Muscle layer of colon (tissue), 2 donors: ENCODE measurements at regions not wholly inside any gene's neighbourhood (a gene's known extent, or its start where the extent isn't known, plus 50 kb on each side); places are given as distances from the start of the nearest gene placed in this dataset.

Experiments used
- H3K27ac ChIP-seq: one replicate; pipeline ENCODE4 v1.7.0; 2013; ENCODE audit warnings: low read depth, mild to moderate bottlenecking, low read length, moderate library complexity
- H3K27me3 ChIP-seq, 2 donors: one replicate each; pipeline ENCODE4 v1.7.0; 2013; ENCODE audit warnings: low read length in 2 of 2, mild to moderate bottlenecking in 2 of 2; ENCODE audit not compliant: insufficient read depth in 2 of 2, control insufficient read depth in 1 of 2
- H3K36me3 ChIP-seq: one replicate; pipeline ENCODE4 v1.7.0; 2013; ENCODE audit warnings: mild to moderate bottlenecking, low read length; ENCODE audit not compliant: insufficient read depth
- H3K4me1 ChIP-seq: one replicate; pipeline ENCODE4 v1.7.0; 2013; ENCODE audit warnings: mild to moderate bottlenecking, low read length; ENCODE audit not compliant: insufficient read depth
- H3K4me3 ChIP-seq, 2 donors: one replicate each; pipeline ENCODE4 v1.7.0; 2013; ENCODE audit warnings: low read length in 2 of 2, low read depth in 1 of 2, mild to moderate bottlenecking in 1 of 2, moderate library complexity in 1 of 2
- H3K9ac ChIP-seq: one replicate; pipeline ENCODE4 v1.7.0; 2013; ENCODE audit warnings: low read length
- H3K9me3 ChIP-seq: one replicate; pipeline ENCODE4 v1.7.0; 2013; ENCODE audit warnings: mild to moderate bottlenecking, low read length
- donor health status: abdominal sarcoma.
- donor health status: Adenocarcinoma of cecum.

GRCh38 chr6:166757232-166758135 lies 130.4 kb upstream of the RPS6KA2 start:
- no peaks in the 10 kb centered on the region for H3K36me3 ChIP-seq
- H3K27me3 ChIP-seq = no peaks in the 10 kb centered on the region
- H3K4me1 ChIP-seq = no peaks in the 10 kb centered on the region
- no peaks in the 10 kb centered on the region for H3K9me3 ChIP-seq
- H3K9ac ChIP-seq = no peak overlapping the region
- no peak overlapping the region for H3K27ac ChIP-seq
- H3K4me3 ChIP-seq = peak overlapping the region in 1 of 2 donors; percentile 35

GRCh38 chr6:166754218-166755030 lies 127.4 kb upstream of the RPS6KA2 start:
- H3K4me1 ChIP-seq = no peaks in the 10 kb centered on the region

GRCh38 chr6:166752928-166753721 lies 126.1 kb upstream of the RPS6KA2 start:
- H3K9me3 ChIP-seq = no peaks in the 10 kb centered on the region
- H3K36me3 ChIP-seq = no peaks in the 10 kb centered on the region
- H3K9ac ChIP-seq = no peak overlapping the region
- H3K27ac ChIP-seq = no peak overlapping the region
- H3K27me3 ChIP-seq = no peaks in the 10 kb centered on the region
- H3K4me1 ChIP-seq = no peaks in the 10 kb centered on the region
- no peak overlapping the region for H3K4me3 ChIP-seq

More at GRCh38 chr6:166754218-166755030, 127.4 kb upstream of the RPS6KA2 start:
- Histone ChIP-seq H3K9me3 (no peaks in the 10 kb centered on the region), H3K27me3 (no peaks in the 10 kb centered on the region), H3K9ac (no peak overlapping the region), H3K4me3 (no peak overlapping the region), H3K27ac (no peak overlapping the region), H3K36me3 (no peaks in the 10 kb centered on the region)

GRCh38 chr6:166752097-166752496 lies 125.0 kb upstream of the RPS6KA2 start:
- no peaks in the 10 kb centered on the region for H3K9me3 ChIP-seq
- H3K9ac ChIP-seq = no peak overlapping the region
- H3K4me1 ChIP-seq = no peaks in the 10 kb centered on the region
- H3K36me3 ChIP-seq = no peaks in the 10 kb centered on the region
- H3K4me3 ChIP-seq = no peak overlapping the region
- H3K27ac ChIP-seq = no peak overlapping the region
- no peaks in the 10 kb centered on the region for H3K27me3 ChIP-seq

- H3K4me3 ChIP-seq = no peak overlapping the region
- H3K27ac ChIP-seq = no peak overlapping the region
- no peak overlapping the region for H3K9ac ChIP-seq
- H3K4me1 ChIP-seq = no peaks in the 10 kb centered on the region
- no peaks in the 10 kb centered on the region for H3K36me3 ChIP-seq
- H3K27me3 ChIP-seq = no peaks in the 10 kb centered on the region
- H3K9me3 ChIP-seq = no peaks in the 10 kb centered on the region
These were observed 124.1 kb upstream of the RPS6KA2 start for GRCh38 chr6:166751051-166751595.

GRCh38 chr6:166750108-166750793 lies 123.2 kb upstream of the RPS6KA2 start:
- Histone ChIP-seq H3K9ac (no peak overlapping the region), H3K4me3 (no peak overlapping the region), H3K36me3 (no peaks in the 10 kb centered on the region), H3K27ac (no peak overlapping the region), H3K27me3 (no peaks in the 10 kb centered on the region), H3K4me1 (no peaks in the 10 kb centered on the region), H3K9me3 (no peaks in the 10 kb centered on the region)

- Histone ChIP-seq H3K4me1 (no peaks in the 10 kb centered on the region), H3K4me3 (no peak overlapping the region), H3K27me3 (no peaks in the 10 kb centered on the region), H3K27ac (no peak overlapping the region), H3K9me3 (no peaks in the 10 kb centered on the region), H3K9ac (no peak overlapping the region), H3K36me3 (no peaks in the 10 kb centered on the region)
These were observed 122.6 kb upstream of the RPS6KA2 start for GRCh38 chr6:166749666-166750065.

- Histone ChIP-seq H3K36me3 (no peaks in the 10 kb centered on the region), H3K4me3 (no peak overlapping the region), H3K4me1 (no peaks in the 10 kb centered on the region), H3K9ac (no peak overlapping the region), H3K9me3 (no peaks in the 10 kb centered on the region), H3K27me3 (no peaks in the 10 kb centered on the region), H3K27ac (no peak overlapping the region)
These were observed 120.9 kb upstream of the RPS6KA2 start for GRCh38 chr6:166747644-166748595.

GRCh38 chr6:166745801-166746668 lies 119.0 kb upstream of the RPS6KA2 start:
- no peaks in the 10 kb centered on the region for H3K4me1 ChIP-seq
- H3K27ac ChIP-seq = no peak overlapping the region
- H3K36me3 ChIP-seq = no peaks in the 10 kb centered on the region
- H3K4me3 ChIP-seq = no peak overlapping the region
- no peaks in the 10 kb centered on the region for H3K27me3 ChIP-seq
- H3K9me3 ChIP-seq = no peaks in the 10 kb centered on the region
- no peak overlapping the region for H3K9ac ChIP-seq
